GM12872 (cell line): ENCODE measurements at regions not wholly inside any gene's neighbourhood (a gene's known extent, or its start where the extent isn't known, plus 50 kb on each side); places are given as distances from the start of the nearest gene placed in this dataset.

Experiments
- CTCF ChIP-seq: IDR thresholded peaks from 3 replicates; pipeline ENCODE4 v1.5.1; 2011; ENCODE audit warnings: low read depth, mild to moderate bottlenecking, low read length, moderate library complexity; ENCODE audit not compliant: insufficient read depth

- TF ChIP-seq CTCF = no peak
Observed at GRCh38 chr12:46893434-46893833, 67.6 kb upstream of the SLC38A4 start.

GRCh38 chr12:46895726-46896125 is 69.9 kb upstream of the SLC38A4 start:
- TF ChIP-seq CTCF = no peak

- TF ChIP-seq CTCF = no peak
Observed at GRCh38 chr12:46896680-46897079, 70.9 kb upstream of the SLC38A4 start.

- no peak for TF ChIP-seq CTCF
Observed at GRCh38 chr12:46898152-46898931, 72.5 kb upstream of the SLC38A4 start.

- TF ChIP-seq CTCF = no peak
Observed at GRCh38 chr12:46898989-46899388, 73.2 kb upstream of the SLC38A4 start.

- no peak for TF ChIP-seq CTCF
Observed at GRCh38 chr12:46900734-46901463, 75.1 kb upstream of the SLC38A4 start.

- TF ChIP-seq CTCF = no peak
Observed at GRCh38 chr12:46901464-46902205, 75.8 kb upstream of the SLC38A4 start.
